ENCODE measurements at regions not wholly inside any gene's neighbourhood (a gene's known extent, or its start where the extent isn't known, plus 50 kb on each side); places are given as distances from the start of the nearest gene placed in this dataset.

GRCh38 chr4:54909961-54910360 is 215.4 kb downstream of the KDR start:
- H3K4me3 ChIP-seq (ENCODE audit: low read depth, low read length), result no peak overlapping the region
- no peak for TF ChIP-seq CTCF (conservative IDR thresholded peaks at IDR 0.05; ENCODE audit: low read depth, low read length)
- no peak for DNase-seq (ENCODE audit: low read depth)

- no peak overlapping the region for H3K4me3 ChIP-seq (ENCODE audit: low read depth, low read length)
- DNase-seq (ENCODE audit: low read depth), result no peak
- TF ChIP-seq CTCF (conservative IDR thresholded peaks at IDR 0.05; ENCODE audit: low read depth, low read length), result no peak
These were observed 216.6 kb downstream of the KDR start for GRCh38 chr4:54908763-54909162.

GRCh38 chr4:54904953-54905352 is 220.4 kb downstream of the KDR start:
- no peak for TF ChIP-seq CTCF (conservative IDR thresholded peaks at IDR 0.05; ENCODE audit: low read depth, low read length)
- no peak overlapping the region for H3K4me3 ChIP-seq (ENCODE audit: low read depth, low read length)
- no peak for DNase-seq (ENCODE audit: low read depth)

GRCh38 chr4:54902976-54903375 is 222.4 kb downstream of the KDR start:
- TF ChIP-seq CTCF (conservative IDR thresholded peaks at IDR 0.05; ENCODE audit: low read depth, low read length), result no peak
- DNase-seq (ENCODE audit: low read depth), result no peak

GRCh38 chr4:54902271-54902670 is 223.1 kb downstream of the KDR start:
- H3K4me3 ChIP-seq (ENCODE audit: low read depth, low read length), result no peak overlapping the region
- no peak for DNase-seq (ENCODE audit: low read depth)
- no peak for TF ChIP-seq CTCF (conservative IDR thresholded peaks at IDR 0.05; ENCODE audit: low read depth, low read length)

More at GRCh38 chr4:54902976-54903375, 222.4 kb downstream of the KDR start:
- H3K4me3 ChIP-seq (ENCODE audit: low read depth, low read length), result no peak overlapping the region

GRCh38 chr4:54901202-54901601 is 224.2 kb downstream of the KDR start:
- no peak for TF ChIP-seq CTCF (conservative IDR thresholded peaks at IDR 0.05; ENCODE audit: low read depth, low read length)
- no peak overlapping the region for H3K4me3 ChIP-seq (ENCODE audit: low read depth, low read length)
- DNase-seq (ENCODE audit: low read depth), result no peak

- DNase-seq (ENCODE audit: low read depth), result no peak
- TF ChIP-seq CTCF (conservative IDR thresholded peaks at IDR 0.05; ENCODE audit: low read depth, low read length), result no peak
- no peak overlapping the region for H3K4me3 ChIP-seq (ENCODE audit: low read depth, low read length)
These were observed 226.6 kb downstream of the KDR start for GRCh38 chr4:54898656-54899340.
